Erythroblast (primary cell): ENCODE measurements at regions not wholly inside any gene's neighbourhood (a gene's known extent, or its start where the extent isn't known, plus 50 kb on each side); places are given as distances from the start of the nearest gene placed in this dataset.

ENCODE experiments used
- DNase-seq, 2 experiments: peaks; one replicate each; lab custom pipeline; 2025; lab: John Stamatoyannopoulos, UW
- GATA1 ChIP-seq: IDR thresholded peaks from 2 replicates; pipeline ENCODE4 v1.6.1; 2011; ENCODE audit warnings: low read depth, mild to moderate bottlenecking, control low read depth, low read length, moderate library complexity
- POLR2A ChIP-seq: IDR thresholded peaks from 2 replicates; pipeline ENCODE4 v1.6.1; 2011; ENCODE audit warnings: mild to moderate bottlenecking, low read length

GRCh38 chr15:94677202-94677790, 445.9 kb downstream of the MCTP2 start:
- no peak for DNase-seq
- no peak for TF ChIP-seq POLR2A
- TF ChIP-seq GATA1, result no peak

- TF ChIP-seq POLR2A (no peak), GATA1 (no peak)
- no peak for DNase-seq
Observed at GRCh38 chr15:94682171-94682570, 450.8 kb downstream of the MCTP2 start.

- DNase-seq, result no peak
- no peak for TF ChIP-seq GATA1
- TF ChIP-seq POLR2A, result no peak
Observed at GRCh38 chr15:94683902-94684301, 452.5 kb downstream of the MCTP2 start.

- DNase-seq, result no peak
- TF ChIP-seq GATA1 (no peak), POLR2A (no peak)
Observed at GRCh38 chr15:94691169-94691568, 459.8 kb downstream of the MCTP2 start.

- TF ChIP-seq POLR2A (no peak), GATA1 (no peak)
- DNase-seq, result no peak
Observed at GRCh38 chr15:94692710-94693109, 461.3 kb downstream of the MCTP2 start.

GRCh38 chr15:94700211-94700610, 468.9 kb downstream of the MCTP2 start:
- TF ChIP-seq GATA1 (no peak), POLR2A (no peak)
- no peak for DNase-seq

GRCh38 chr15:94701281-94701985, 470.1 kb downstream of the MCTP2 start:
- no peak for DNase-seq
- TF ChIP-seq POLR2A (no peak), GATA1 (no peak)

- TF ChIP-seq GATA1, result no peak
- no peak for TF ChIP-seq POLR2A
- DNase-seq, result no peak
Observed at GRCh38 chr15:94703596-94703995, 472.2 kb downstream of the MCTP2 start.

DNA sequence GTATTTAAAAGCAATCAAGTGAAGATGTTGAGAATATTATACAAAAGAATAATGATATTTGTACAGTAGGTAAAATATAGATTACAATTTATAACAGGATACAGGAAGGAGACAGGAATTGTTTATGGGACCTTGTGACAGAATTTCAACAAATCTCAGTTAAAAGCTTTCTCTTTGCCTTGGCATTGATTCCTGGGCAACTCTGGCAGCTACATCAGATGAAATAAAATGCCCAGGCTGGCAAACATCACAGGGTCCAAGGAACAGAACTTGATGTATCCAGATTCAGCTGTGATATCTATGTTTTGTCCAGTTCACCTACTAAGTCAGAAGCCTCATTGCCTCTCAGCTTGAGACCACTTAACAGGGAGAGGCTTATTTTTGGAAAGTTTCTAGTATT, 473.1 kb downstream of the MCTP2 start:
- no peak for DNase-seq

GRCh38 chr15:94704946-94705345, 473.6 kb downstream of the MCTP2 start:
- TF ChIP-seq GATA1, result no peak
- no peak for TF ChIP-seq POLR2A
- no peak for DNase-seq

More for the DNA sequence above, 473.1 kb downstream of the MCTP2 start:
- TF ChIP-seq GATA1, result no peak
- TF ChIP-seq POLR2A, result no peak

- TF ChIP-seq POLR2A (no peak), GATA1 (no peak)
- DNase-seq, result no peak
Observed at GRCh38 chr15:94709319-94709718, 478.0 kb downstream of the MCTP2 start.

GRCh38 chr15:94722024-94722636, 490.8 kb downstream of the MCTP2 start:
- no peak for DNase-seq
- TF ChIP-seq GATA1, result no peak
- no peak for TF ChIP-seq POLR2A

- DNase-seq, result no peak
- TF ChIP-seq GATA1 (no peak), POLR2A (no peak)
Observed at GRCh38 chr15:94723801-94724200, 492.4 kb downstream of the MCTP2 start.

GRCh38 chr15:94731286-94731685, 499.9 kb downstream of the MCTP2 start:
- no peak for TF ChIP-seq GATA1
- TF ChIP-seq POLR2A, result no peak
- no peak for DNase-seq
